ENCODE measurements at regions not wholly inside any gene's neighbourhood (a gene's known extent, or its start where the extent isn't known, plus 50 kb on each side); places are given as distances from the start of the nearest gene placed in this dataset.

DNA sequence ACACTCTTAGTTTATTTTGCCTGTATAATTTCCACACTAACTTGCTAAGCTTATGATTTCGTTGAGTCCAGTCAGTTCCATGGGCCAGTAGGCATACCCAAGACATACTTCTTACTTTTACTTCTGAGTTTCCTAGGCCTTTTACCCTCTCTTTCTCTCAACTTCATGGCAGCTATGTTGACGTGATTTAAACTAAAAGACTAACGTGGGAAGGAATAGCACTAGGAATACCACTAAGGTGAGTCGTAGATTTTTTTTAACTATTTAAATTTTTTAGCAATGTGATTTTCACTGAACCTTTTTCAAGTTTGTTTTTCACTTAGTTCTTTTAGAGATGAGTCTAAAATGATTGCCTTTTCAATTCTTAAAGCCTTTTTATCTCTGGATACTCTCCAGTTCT is 793.5 kb upstream of the NOVA1 start:
- no peaks in the 10 kb centered on the region for H3K9me3 ChIP-seq (ENCODE audit: control extremely low read depth in 1 of 3, control insufficient read depth in 2 of 3, insufficient read depth in 1 of 3, low read length in 2 of 3)
- no peaks in the 10 kb centered on the region for H3K4me1 ChIP-seq (ENCODE audit: control insufficient read depth in 2 of 2, insufficient read depth in 2 of 2, low read length in 2 of 2)
- intact Hi-C loops (cut with micrococcal nuclease), result no loop called here

DNA sequence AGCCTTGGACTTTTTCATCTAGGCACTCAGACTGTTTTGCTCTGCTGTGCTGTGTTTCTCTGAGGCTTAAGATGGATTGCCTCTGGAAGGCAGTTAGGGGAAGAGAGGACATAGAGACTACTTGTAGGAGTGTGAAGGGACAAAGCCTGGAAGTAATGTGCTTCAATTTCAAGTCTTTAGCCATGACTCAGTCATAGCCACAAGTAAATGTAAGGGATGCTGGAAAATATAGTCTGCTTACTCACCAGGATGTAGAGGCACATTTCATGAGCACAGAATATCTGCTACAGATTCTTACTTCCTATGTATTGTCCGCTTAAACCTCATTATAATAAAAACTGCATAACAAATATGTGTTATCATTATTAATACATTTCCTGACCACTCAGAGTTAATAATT is 794.3 kb upstream of the NOVA1 start:
- no peak for DNase-seq
- no peaks in the 10 kb centered on the region for H3K36me3 ChIP-seq (replicated peaks in 1 of 2; ENCODE audit: control extremely low read depth in 1 of 2, control insufficient read depth in 1 of 2, extremely low read depth in 1 of 2, insufficient read depth in 2 of 2, low read length in 1 of 2)
- no peaks in the 10 kb centered on the region for H3K27me3 Mint-ChIP-seq
- intact Hi-C loops (cut with micrococcal nuclease), result no loop called here
- no peaks in the 10 kb centered on the region for H4K20me1 ChIP-seq (ENCODE audit: control insufficient read depth, insufficient read depth, low read length, poor library complexity, severe bottlenecking)
- no peak for TF ChIP-seq EZH2 (IDR thresholded peaks at IDR 0.05; ENCODE audit: borderline replicate concordance, insufficient read depth, low read depth, low read length, poor library complexity, severe bottlenecking)
- TF ChIP-seq, protein P1, sequence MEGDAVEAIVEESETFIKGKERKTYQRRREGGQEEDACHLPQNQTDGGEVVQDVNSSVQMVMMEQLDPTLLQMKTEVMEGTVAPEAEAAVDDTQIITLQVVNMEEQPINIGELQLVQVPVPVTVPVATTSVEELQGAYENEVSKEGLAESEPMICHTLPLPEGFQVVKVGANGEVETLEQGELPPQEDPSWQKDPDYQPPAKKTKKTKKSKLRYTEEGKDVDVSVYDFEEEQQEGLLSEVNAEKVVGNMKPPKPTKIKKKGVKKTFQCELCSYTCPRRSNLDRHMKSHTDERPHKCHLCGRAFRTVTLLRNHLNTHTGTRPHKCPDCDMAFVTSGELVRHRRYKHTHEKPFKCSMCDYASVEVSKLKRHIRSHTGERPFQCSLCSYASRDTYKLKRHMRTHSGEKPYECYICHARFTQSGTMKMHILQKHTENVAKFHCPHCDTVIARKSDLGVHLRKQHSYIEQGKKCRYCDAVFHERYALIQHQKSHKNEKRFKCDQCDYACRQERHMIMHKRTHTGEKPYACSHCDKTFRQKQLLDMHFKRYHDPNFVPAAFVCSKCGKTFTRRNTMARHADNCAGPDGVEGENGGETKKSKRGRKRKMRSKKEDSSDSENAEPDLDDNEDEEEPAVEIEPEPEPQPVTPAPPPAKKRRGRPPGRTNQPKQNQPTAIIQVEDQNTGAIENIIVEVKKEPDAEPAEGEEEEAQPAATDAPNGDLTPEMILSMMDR (IDR thresholded peaks at IDR 0.05), result no peak
- no peaks in the 10 kb centered on the region for H3K9me3 ChIP-seq (ENCODE audit: control extremely low read depth in 1 of 3, control insufficient read depth in 2 of 3, insufficient read depth in 1 of 3, low read length in 2 of 3)
- ATAC-seq (ENCODE audit: low read depth), result no peak
- no peaks in the 10 kb centered on the region for H3K27me3 ChIP-seq (replicated peaks in 1 of 4; ENCODE audit: control extremely low read depth in 1 of 4, control insufficient read depth in 3 of 4, insufficient read depth in 4 of 4, low read length in 3 of 4)
- ChIA-PET CTCF (no interaction called here), POLR2A (no interaction called here)
- H3K4me2 ChIP-seq (replicated peaks; ENCODE audit: low read depth, low read length, poor library complexity, severe bottlenecking), result no peak overlapping the region
- no peak overlapping the region for H3K4me3 Mint-ChIP-seq
- no peak overlapping the region for H3K27ac Mint-ChIP-seq
- H3K4me1 ChIP-seq (ENCODE audit: control insufficient read depth in 2 of 2, insufficient read depth in 2 of 2, low read length in 2 of 2), result no peaks in the 10 kb centered on the region
- H3K79me2 ChIP-seq (ENCODE audit: control insufficient read depth, insufficient read depth, low read length), result no peaks in the 10 kb centered on the region
- H3K27ac ChIP-seq (ENCODE audit: low read length in 2 of 2), result no peak overlapping the region
- no peaks in the 10 kb centered on the region for H3K9me3 Mint-ChIP-seq (ENCODE audit: insufficient read depth)
- no peak overlapping the region for H3K4me3 ChIP-seq (ENCODE audit: control extremely low read depth in 1 of 5, extremely low read depth in 1 of 5, insufficient read depth in 1 of 5, low read depth in 2 of 5, low read length in 4 of 5)
- H3K4me1 Mint-ChIP-seq, result no peaks in the 10 kb centered on the region
- no peak overlapping the region for H3K9ac ChIP-seq (ENCODE audit: low read length)
- no peak overlapping the region for H2AFZ ChIP-seq (ENCODE audit: insufficient read depth, low read depth, low read length, poor library complexity, severe bottlenecking)
- no CpG with 5 or more reads among the region's 1 CpG for WGBS (ENCODE audit: insufficient coverage)

More for the DNA sequence above, 793.5 kb upstream of the NOVA1 start:
- Histone ChIP-seq H3K36me3 (replicated peaks in 1 of 2; ENCODE audit: control extremely low read depth in 1 of 2, control insufficient read depth in 1 of 2, extremely low read depth in 1 of 2, insufficient read depth in 2 of 2, low read length in 1 of 2) (no peaks in the 10 kb centered on the region), H3K27me3 (replicated peaks in 1 of 4; ENCODE audit: control extremely low read depth in 1 of 4, control insufficient read depth in 3 of 4, insufficient read depth in 4 of 4, low read length in 3 of 4) (no peaks in the 10 kb centered on the region), H2AFZ (ENCODE audit: insufficient read depth, low read depth, low read length, poor library complexity, severe bottlenecking) (no peak overlapping the region), H3K9ac (ENCODE audit: low read length) (no peak overlapping the region), H3K4me2 (replicated peaks; ENCODE audit: low read depth, low read length, poor library complexity, severe bottlenecking) (no peak overlapping the region), H4K20me1 (ENCODE audit: control insufficient read depth, insufficient read depth, low read length, poor library complexity, severe bottlenecking) (no peaks in the 10 kb centered on the region), H3K27ac (ENCODE audit: low read length in 2 of 2) (no peak overlapping the region), H3K4me3 (ENCODE audit: control extremely low read depth in 1 of 5, extremely low read depth in 1 of 5, insufficient read depth in 1 of 5, low read depth in 2 of 5, low read length in 4 of 5) (no peak overlapping the region), H3K79me2 (ENCODE audit: control insufficient read depth, insufficient read depth, low read length) (no peaks in the 10 kb centered on the region)
- Mint-ChIP-seq H3K4me1 (no peaks in the 10 kb centered on the region), H3K27ac (no peak overlapping the region), H3K4me3 (no peak overlapping the region), H3K27me3 (no peaks in the 10 kb centered on the region), H3K9me3 (ENCODE audit: insufficient read depth) (no peaks in the 10 kb centered on the region)
- ATAC-seq (ENCODE audit: low read depth) (no peak), DNase-seq (no peak)
- CTCF ChIA-PET, result no interaction called here
- POLR2A ChIA-PET, result no interaction called here
- 86% methylated on average over 1 of the region's 4 CpGs for WGBS (ENCODE audit: insufficient coverage)
- TF ChIP-seq, protein P1 (IDR thresholded peaks at IDR 0.05), result no peak
- TF ChIP-seq EZH2 (IDR thresholded peaks at IDR 0.05; ENCODE audit: borderline replicate concordance, insufficient read depth, low read depth, low read length, poor library complexity, severe bottlenecking), result no peak
